H1 (cell line): ENCODE measurements at regions not wholly inside any gene's neighbourhood (a gene's known extent, or its start where the extent isn't known, plus 50 kb on each side); places are given as distances from the start of the nearest gene placed in this dataset.

ENCODE experiments used
- EZH2 ChIP-seq: fragments of 200-600 bp; sonication (generic); IDR thresholded peaks from 2 replicates; pipeline ENCODE4 v1.7.1; 2012; ENCODE audit warnings: low read depth, mild to moderate bottlenecking, moderate library complexity, low read length, inconsistent platforms; ENCODE audit not compliant: severe bottlenecking
- POLR2A ChIP-seq, 2 experiments: IDR thresholded peaks; 1 replicate in 1 of 2; 2 replicates in 1 of 2; pipeline ENCODE4 v1.6.1; 2011; ENCODE audit warnings: low read depth in 2 of 2, low read length in 2 of 2, mild to moderate bottlenecking in 2 of 2; ENCODE audit errors: control extremely low read depth in 1 of 2
- RAD21 ChIP-seq, 2 experiments: IDR thresholded peaks in 1 of 2; conservative IDR thresholded peaks in 1 of 2; 2 replicates each; pipeline ENCODE4 v1.6.1; 2011; ENCODE audit warnings: low read depth in 2 of 2, low read length in 2 of 2, improper control_type of control experiment in 1 of 2, inconsistent platforms in 1 of 2, mild to moderate bottlenecking in 1 of 2, moderate library complexity in 1 of 2
- SAP30 ChIP-seq: fragments of 300-600 bp; sonication (generic); IDR thresholded peaks from 2 replicates; pipeline ENCODE4 v1.7.1; 2012; ENCODE audit warnings: low read length, moderate library complexity, mild to moderate bottlenecking, inconsistent platforms; ENCODE audit not compliant: insufficient read depth, insufficient replicate concordance
- SIX5 ChIP-seq: IDR thresholded peaks from 2 replicates; pipeline ENCODE4 v1.6.1; 2011; ENCODE audit warnings: mild to moderate bottlenecking, low read depth, low read length
- TF ChIP-seq, protein P1 (sequence below), 3 experiments: IDR thresholded peaks; 1 replicate in 2 of 3; 2 replicates in 1 of 3; pipeline versions ENCODE4 v1.5.1 to v1.6.1; 2011; ENCODE audit warnings: low read length in 3 of 3, mild to moderate bottlenecking in 3 of 3, inconsistent platforms in 2 of 3, low read depth in 1 of 3, moderate library complexity in 1 of 3; ENCODE audit not compliant: insufficient read depth in 1 of 3; ENCODE audit errors: control extremely low read depth in 1 of 3

DNA sequence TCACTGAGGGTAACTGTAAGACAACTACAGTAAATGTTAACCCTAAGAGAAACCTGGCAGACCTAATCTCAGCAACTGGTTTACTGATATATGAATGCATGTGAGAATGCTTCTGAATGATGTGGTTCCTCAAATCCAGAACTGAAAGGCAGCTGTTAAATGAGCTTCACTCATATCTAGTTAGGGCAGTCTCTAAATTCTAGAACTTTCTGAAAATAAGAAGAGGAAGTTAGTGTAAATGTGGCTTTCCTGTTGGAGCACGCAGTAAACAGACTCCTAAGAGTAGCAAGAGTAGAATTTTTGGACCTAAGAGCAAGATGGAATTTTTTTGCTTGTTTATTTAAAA lies 117.9 kb upstream of the KCNN2 start:
- TF ChIP-seq RAD21 (IDR thresholded peaks at IDR 0.05 in 1 of 2, conservative IDR thresholded peaks at IDR 0.05 in 1 of 2; ENCODE audit: low read depth in 2 of 2, low read length in 2 of 2) (no peak), POLR2A (IDR thresholded peaks at IDR 0.05; ENCODE audit: control extremely low read depth in 1 of 2, low read depth in 2 of 2, low read length in 2 of 2) (no peak), SAP30 (no peak), EZH2 (no peak), SIX5 (no peak)
- TF ChIP-seq, protein P1, sequence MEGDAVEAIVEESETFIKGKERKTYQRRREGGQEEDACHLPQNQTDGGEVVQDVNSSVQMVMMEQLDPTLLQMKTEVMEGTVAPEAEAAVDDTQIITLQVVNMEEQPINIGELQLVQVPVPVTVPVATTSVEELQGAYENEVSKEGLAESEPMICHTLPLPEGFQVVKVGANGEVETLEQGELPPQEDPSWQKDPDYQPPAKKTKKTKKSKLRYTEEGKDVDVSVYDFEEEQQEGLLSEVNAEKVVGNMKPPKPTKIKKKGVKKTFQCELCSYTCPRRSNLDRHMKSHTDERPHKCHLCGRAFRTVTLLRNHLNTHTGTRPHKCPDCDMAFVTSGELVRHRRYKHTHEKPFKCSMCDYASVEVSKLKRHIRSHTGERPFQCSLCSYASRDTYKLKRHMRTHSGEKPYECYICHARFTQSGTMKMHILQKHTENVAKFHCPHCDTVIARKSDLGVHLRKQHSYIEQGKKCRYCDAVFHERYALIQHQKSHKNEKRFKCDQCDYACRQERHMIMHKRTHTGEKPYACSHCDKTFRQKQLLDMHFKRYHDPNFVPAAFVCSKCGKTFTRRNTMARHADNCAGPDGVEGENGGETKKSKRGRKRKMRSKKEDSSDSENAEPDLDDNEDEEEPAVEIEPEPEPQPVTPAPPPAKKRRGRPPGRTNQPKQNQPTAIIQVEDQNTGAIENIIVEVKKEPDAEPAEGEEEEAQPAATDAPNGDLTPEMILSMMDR (IDR thresholded peaks at IDR 0.05; ENCODE audit: control extremely low read depth in 1 of 3, insufficient read depth in 1 of 3, low read depth in 1 of 3, low read length in 3 of 3): no peak
